SU-DHL-6 (cell line): ENCODE measurements at regions not wholly inside any gene's neighbourhood (a gene's known extent, or its start where the extent isn't known, plus 50 kb on each side); places are given as distances from the start of the nearest gene placed in this dataset.

Experiments
- H2AFZ ChIP-seq: fragments of 200-600 bp; sonication (generic); 2 replicates; pipeline ENCODE4 v1.6.1; 2014; ENCODE audit warnings: low read depth, mild to moderate bottlenecking, moderate library complexity, mixed read lengths, antibody characterized with exemption, low read length; ENCODE audit not compliant: severe bottlenecking
- H3F3A ChIP-seq: fragments of 200-600 bp; shearing (Covaris generic); 2 replicates; pipeline ENCODE4 v1.6.0; 2016; ENCODE audit warnings: antibody characterized with exemption, mild to moderate bottlenecking; ENCODE audit not compliant: insufficient read depth
- H3K27ac ChIP-seq: fragments of 200-600 bp; sonication (generic); 2 replicates; pipeline ENCODE4 v1.5.1; 2016; ENCODE audit warnings: low read depth, mild to moderate bottlenecking, low read length, moderate library complexity, mixed read lengths
- H3K27me3 ChIP-seq: fragments of 200-600 bp; sonication (generic), shearing (Covaris generic); 2 replicates; pipeline ENCODE4 v1.6.0; 2014; ENCODE audit warnings: mild to moderate bottlenecking, low read length
- H3K36me3 ChIP-seq: fragments of 200-600 bp; sonication (generic); 2 replicates; pipeline ENCODE4 v1.6.1; 2014; ENCODE audit warnings: mild to moderate bottlenecking, low read length, mixed read lengths
- H3K4me2 ChIP-seq: fragments of 300-600, 200-600 bp; shearing (Covaris generic), sonication (generic); 2 replicates; pipeline ENCODE4 v1.6.0; 2014; ENCODE audit warnings: low read length, low read depth, mild to moderate bottlenecking; ENCODE audit not compliant: poor library complexity, severe bottlenecking
- H3K4me3 ChIP-seq: fragments of 200-600 bp; sonication (generic); 2 replicates; pipeline ENCODE4 v1.5.1; 2014; ENCODE audit warnings: antibody characterized with exemption, low read length, mild to moderate bottlenecking, mixed read lengths; ENCODE audit not compliant: insufficient read depth, poor library complexity, severe bottlenecking
- H3K79me2 ChIP-seq: fragments of 200-600 bp; sonication (generic); 2 replicates; pipeline ENCODE4 v1.6.1; 2014; ENCODE audit warnings: mild to moderate bottlenecking, low read length, moderate library complexity; ENCODE audit not compliant: insufficient read depth
- H3K9ac ChIP-seq: fragments of 200-600 bp; sonication (generic); 2 replicates; pipeline ENCODE4 v1.7.0; 2014; ENCODE audit warnings: mild to moderate bottlenecking, low read length
- H3K9me2 ChIP-seq: fragments of 200-600 bp; sonication (generic); replicated peaks from 2 replicates; pipeline ENCODE4 v1.6.1; 2014; ENCODE audit warnings: low read length; ENCODE audit not compliant: insufficient read depth
- H3K9me3 ChIP-seq: fragments of 200-600 bp; sonication (generic); 2 replicates; pipeline ENCODE4 v1.6.1; 2014; ENCODE audit warnings: low read length, mixed read lengths; ENCODE audit not compliant: insufficient read depth
- H4K20me1 ChIP-seq: fragments of 200-600 bp; sonication (generic); 2 replicates; pipeline ENCODE4 v1.6.1; 2014; ENCODE audit warnings: low read depth, mild to moderate bottlenecking, antibody characterized with exemption, low read length, moderate library complexity, mixed read lengths
- EZH2phosphoT487 ChIP-seq: fragments of 200-600 bp; sonication (generic), shearing (Covaris generic); conservative IDR thresholded peaks from 2 replicates; pipeline ENCODE4 v1.6.1; 2018; ENCODE audit warnings: mild to moderate bottlenecking, antibody characterized with exemption, low read length, moderate library complexity, mixed read lengths
- TF ChIP-seq, protein P1 (sequence below): fragments of 200-600 bp; sonication (generic); IDR thresholded peaks from one replicate; pipeline ENCODE4 v1.5.1; 2017; ENCODE audit warnings: antibody characterized with exemption, mild to moderate bottlenecking, low read length, moderate library complexity; ENCODE audit not compliant: insufficient read depth, poor library complexity, severe bottlenecking

- H2AFZ ChIP-seq = no peak overlapping the region
- H3K36me3 ChIP-seq = no peaks in the 10 kb centered on the region
- H3K4me2 ChIP-seq = no peak overlapping the region
- H3K27me3 ChIP-seq = no peaks in the 10 kb centered on the region
- no peaks in the 10 kb centered on the region for H3K9me2 ChIP-seq
- H4K20me1 ChIP-seq = no peaks in the 10 kb centered on the region
- H3F3A ChIP-seq = no peaks in the 10 kb centered on the region
- H3K4me3 ChIP-seq = no peak overlapping the region
- H3K79me2 ChIP-seq = no peaks in the 10 kb centered on the region
- no peak overlapping the region for H3K9ac ChIP-seq
- no peaks in the 10 kb centered on the region for H3K9me3 ChIP-seq
- H3K27ac ChIP-seq = no peak overlapping the region
- TF ChIP-seq EZH2phosphoT487 = no peak
Observed at GRCh38 chr13:44661936-44662335, 85.8 kb upstream of the TSC22D1 start.

- no peak overlapping the region for H3K4me2 ChIP-seq
- H3K9me2 ChIP-seq = no peaks in the 10 kb centered on the region
- H3K36me3 ChIP-seq = no peaks in the 10 kb centered on the region
- no peaks in the 10 kb centered on the region for H3K9me3 ChIP-seq
- H3K27ac ChIP-seq = no peak overlapping the region
- no peaks in the 10 kb centered on the region for H3K27me3 ChIP-seq
- no peaks in the 10 kb centered on the region for H4K20me1 ChIP-seq
- H3K79me2 ChIP-seq = no peaks in the 10 kb centered on the region
- no peak overlapping the region for H3K4me3 ChIP-seq
- H3K9ac ChIP-seq = no peak overlapping the region
- H2AFZ ChIP-seq = no peak overlapping the region
- no peak for TF ChIP-seq EZH2phosphoT487
- TF ChIP-seq, protein P1, sequence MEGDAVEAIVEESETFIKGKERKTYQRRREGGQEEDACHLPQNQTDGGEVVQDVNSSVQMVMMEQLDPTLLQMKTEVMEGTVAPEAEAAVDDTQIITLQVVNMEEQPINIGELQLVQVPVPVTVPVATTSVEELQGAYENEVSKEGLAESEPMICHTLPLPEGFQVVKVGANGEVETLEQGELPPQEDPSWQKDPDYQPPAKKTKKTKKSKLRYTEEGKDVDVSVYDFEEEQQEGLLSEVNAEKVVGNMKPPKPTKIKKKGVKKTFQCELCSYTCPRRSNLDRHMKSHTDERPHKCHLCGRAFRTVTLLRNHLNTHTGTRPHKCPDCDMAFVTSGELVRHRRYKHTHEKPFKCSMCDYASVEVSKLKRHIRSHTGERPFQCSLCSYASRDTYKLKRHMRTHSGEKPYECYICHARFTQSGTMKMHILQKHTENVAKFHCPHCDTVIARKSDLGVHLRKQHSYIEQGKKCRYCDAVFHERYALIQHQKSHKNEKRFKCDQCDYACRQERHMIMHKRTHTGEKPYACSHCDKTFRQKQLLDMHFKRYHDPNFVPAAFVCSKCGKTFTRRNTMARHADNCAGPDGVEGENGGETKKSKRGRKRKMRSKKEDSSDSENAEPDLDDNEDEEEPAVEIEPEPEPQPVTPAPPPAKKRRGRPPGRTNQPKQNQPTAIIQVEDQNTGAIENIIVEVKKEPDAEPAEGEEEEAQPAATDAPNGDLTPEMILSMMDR = no peak
- no peaks in the 10 kb centered on the region for H3F3A ChIP-seq
Observed at GRCh38 chr13:44660050-44660449, 83.9 kb upstream of the TSC22D1 start.

- H3K27me3 ChIP-seq = no peaks in the 10 kb centered on the region
- no peak overlapping the region for H3K27ac ChIP-seq
- TF ChIP-seq, protein P1 = no peak
- TF ChIP-seq EZH2phosphoT487 = no peak
- H3K9me2 ChIP-seq = no peaks in the 10 kb centered on the region
- H3K4me3 ChIP-seq = no peak overlapping the region
- no peaks in the 10 kb centered on the region for H3F3A ChIP-seq
- no peaks in the 10 kb centered on the region for H3K79me2 ChIP-seq
- no peaks in the 10 kb centered on the region for H3K36me3 ChIP-seq
- H2AFZ ChIP-seq = no peak overlapping the region
- no peaks in the 10 kb centered on the region for H4K20me1 ChIP-seq
- H3K9ac ChIP-seq = no peak overlapping the region
- no peaks in the 10 kb centered on the region for H3K9me3 ChIP-seq
- H3K4me2 ChIP-seq = no peak overlapping the region
Observed at GRCh38 chr13:44652962-44653660, 77.0 kb upstream of the TSC22D1 start.

DNA sequence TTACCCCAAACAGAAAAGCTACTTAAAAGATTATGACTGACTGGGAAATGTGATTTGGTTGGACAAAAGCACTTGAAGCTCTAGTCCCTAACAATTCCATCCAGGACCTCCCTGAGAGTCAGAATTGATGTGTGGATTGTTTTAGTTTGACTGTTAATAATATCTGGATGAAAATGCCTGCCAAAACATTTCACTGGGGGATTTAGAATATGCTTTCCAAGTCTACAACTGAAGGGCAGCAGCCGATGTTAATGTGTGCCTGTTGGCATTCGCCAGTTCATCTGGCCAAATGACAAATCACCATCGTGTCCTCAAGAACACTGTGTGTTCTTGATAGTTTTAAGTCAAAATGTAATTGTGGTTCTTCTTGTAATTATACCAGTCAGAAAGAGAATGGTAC is 76.0 kb upstream of the TSC22D1 start:
- Histone ChIP-seq H3F3A (no peaks in the 10 kb centered on the region), H3K4me2 (no peak overlapping the region), H3K36me3 (no peaks in the 10 kb centered on the region), H3K27ac (no peak overlapping the region), H2AFZ (no peak overlapping the region), H3K9me3 (no peaks in the 10 kb centered on the region), H4K20me1 (no peaks in the 10 kb centered on the region), H3K4me3 (no peak overlapping the region), H3K9ac (no peak overlapping the region), H3K79me2 (no peaks in the 10 kb centered on the region), H3K9me2 (no peaks in the 10 kb centered on the region), H3K27me3 (no peaks in the 10 kb centered on the region)
- no peak for TF ChIP-seq EZH2phosphoT487
- TF ChIP-seq, protein P1 = no peak
